Endothelial cell of umbilical vein (primary cell): ENCODE measurements at regions not wholly inside any gene's neighbourhood (a gene's known extent, or its start where the extent isn't known, plus 50 kb on each side); places are given as distances from the start of the nearest gene placed in this dataset.

Source experiments
- BruUV-seq: library from RNA; stranded (reverse); fragments of 400-500 nt; replicated peaks from 2 replicates; lab custom pipeline; 2021; lab: Mats Ljungman, UMichigan
- CTCF ChIA-PET: fragments of 300-600, 350-600 bp; sonication (Branson Sonifier 250); formaldehyde crosslinking; loops from one replicate; lab custom pipeline; 2021; ENCODE audit warnings: antibody characterized with exemption, inconsistent platforms; lab: Charles Lee
- POLR2A ChIA-PET: fragments of 300-600, 350-600 bp; sonication (Branson Sonifier 250); formaldehyde crosslinking; loops from one replicate; lab custom pipeline; 2021; ENCODE audit warnings: antibody characterized with exemption, inconsistent platforms; lab: Charles Lee
- DNase-seq: peaks from one replicate; pipeline ENCODE4 v3.0.0-alpha.2; 2011; ENCODE audit warnings: low read depth, low spot score
- FAIRE-seq: peaks from 2 replicates; lab custom pipeline; 2011; peaks lifted over from hg19 to GRCh38; lab: Jason Lieb, UNC
- H2AFZ ChIP-seq: 2 replicates; pipeline ENCODE4 v1.6.0; 2012; ENCODE audit warnings: low read depth, low read length, control low read depth, inconsistent platforms
- H3K27ac ChIP-seq: 2 replicates; pipeline ENCODE4 v1.5.1; 2011; ENCODE audit warnings: low read depth, mild to moderate bottlenecking, control low read depth, low read length, moderate library complexity; ENCODE audit not compliant: insufficient read depth
- H3K27me3 ChIP-seq, 2 experiments: 2 replicates each; pipeline versions ENCODE4 v1.6.0 to v1.6.1; 2011; ENCODE audit warnings: low read length in 2 of 2, mixed read lengths in 1 of 2; ENCODE audit not compliant: control insufficient read depth in 2 of 2, insufficient read depth in 2 of 2
- H3K36me3 ChIP-seq, 2 experiments: 2 replicates in 1 of 2; 3 replicates in 1 of 2; pipeline ENCODE4 v1.5.1; 2011; ENCODE audit warnings: low read length in 2 of 2, mild to moderate bottlenecking in 1 of 2, moderate library complexity in 1 of 2; ENCODE audit not compliant: control insufficient read depth in 2 of 2, insufficient read depth in 2 of 2; ENCODE audit errors: extremely low read depth in 1 of 2
- H3K4me1 ChIP-seq: 3 replicates; pipeline ENCODE4 v1.5.1; 2011; ENCODE audit warnings: mild to moderate bottlenecking, low read length; ENCODE audit not compliant: control insufficient read depth, insufficient read depth; ENCODE audit errors: extremely low read depth
- H3K4me2 ChIP-seq: 2 replicates; pipeline ENCODE4 v1.6.1; 2011; ENCODE audit warnings: low read length, control low read depth, mixed read lengths; ENCODE audit not compliant: insufficient read depth
- H3K4me3 ChIP-seq, 3 experiments: fragments of 200-600 bp in 1 of 3; sonication (generic), shearing (Covaris generic) in 1 of 3; replicated peaks in 1 of 3; 2 replicates each; pipeline ENCODE4 v1.5.1; 2011 to 2016; ENCODE audit warnings: control low read depth in 3 of 3, low read length in 3 of 3, mild to moderate bottlenecking in 2 of 3, inconsistent platforms in 1 of 3, low read depth in 1 of 3, moderate library complexity in 1 of 3; ENCODE audit not compliant: insufficient read depth in 1 of 3
- H3K79me2 ChIP-seq: 2 replicates; pipeline ENCODE4 v1.6.0; 2012; ENCODE audit warnings: low read length, inconsistent platforms; ENCODE audit not compliant: control insufficient read depth, insufficient read depth
- H3K9ac ChIP-seq: replicated peaks from 2 replicates; pipeline ENCODE3; 2011; ENCODE audit warnings: low read length, control low read depth; ENCODE audit not compliant: insufficient read depth; ENCODE audit errors: extremely low read depth
- H3K9me1 ChIP-seq: replicated peaks from 3 replicates; pipeline ENCODE4 v1.6.0; 2011; ENCODE audit warnings: mild to moderate bottlenecking, low read length; ENCODE audit not compliant: control insufficient read depth, insufficient read depth; ENCODE audit errors: extremely low read depth
- H3K9me3 ChIP-seq: replicated peaks from 2 replicates; pipeline ENCODE4 v1.5.1; 2012; ENCODE audit warnings: low read length, inconsistent platforms; ENCODE audit not compliant: control insufficient read depth, insufficient read depth
- H4K20me1 ChIP-seq: replicated peaks from 2 replicates; pipeline ENCODE3; 2011; ENCODE audit warnings: mild to moderate bottlenecking, low read length; ENCODE audit not compliant: control insufficient read depth, insufficient read depth; ENCODE audit errors: extremely low read depth
- CTCF ChIP-seq, 2 donors: IDR thresholded peaks; 1 replicate in 1 of 2; 2 replicates in 1 of 2; pipeline ENCODE4 v1.5.1; 2011; ENCODE audit warnings: low read length in 2 of 2, mild to moderate bottlenecking in 2 of 2, moderate library complexity in 2 of 2, control low read depth in 1 of 2, inconsistent platforms in 1 of 2, low read depth in 1 of 2; ENCODE audit not compliant: insufficient read depth in 1 of 2; ENCODE audit errors: extremely low read depth in 1 of 2
- EZH2 ChIP-seq: IDR thresholded peaks from 2 replicates; pipeline ENCODE4 v1.6.1; 2012; ENCODE audit warnings: borderline replicate concordance, low read depth, mild to moderate bottlenecking, moderate library complexity, low read length, inconsistent platforms; ENCODE audit not compliant: severe bottlenecking
- FOS ChIP-seq: IDR thresholded peaks from 2 replicates; pipeline ENCODE4 v1.6.1; 2011; ENCODE audit warnings: mild to moderate bottlenecking, low read length, moderate library complexity, borderline replicate concordance; ENCODE audit not compliant: insufficient read depth
- GATA2 ChIP-seq: IDR thresholded peaks from 2 replicates; pipeline ENCODE4 v1.7.0; 2011; ENCODE audit warnings: low read depth, mild to moderate bottlenecking, moderate library complexity, mixed read lengths, low read length; ENCODE audit not compliant: insufficient read length, insufficient read depth
- JUN ChIP-seq: IDR thresholded peaks from 2 replicates; pipeline ENCODE4 v1.6.1; 2011; ENCODE audit warnings: borderline replicate concordance, low read depth; ENCODE audit not compliant: insufficient read length, insufficient read depth
- MAX ChIP-seq: IDR thresholded peaks from 2 replicates; pipeline ENCODE4 v1.6.1; 2011; ENCODE audit not compliant: insufficient read depth, insufficient read length
- MYC ChIP-seq: IDR thresholded peaks from one replicate; pipeline ENCODE4 v1.6.1; 2011; ENCODE audit warnings: mild to moderate bottlenecking, low read depth, low read length
- POLR2A ChIP-seq: IDR thresholded peaks from 2 replicates; pipeline ENCODE4 v1.6.1; 2012; ENCODE audit warnings: low read depth, mild to moderate bottlenecking, control low read depth, low read length
- POLR2AphosphoS5 ChIP-seq: IDR thresholded peaks from 2 replicates; pipeline ENCODE4 v1.6.1; 2012; ENCODE audit warnings: low read depth, mild to moderate bottlenecking, control low read depth, low read length, moderate library complexity; ENCODE audit not compliant: insufficient read depth
- dilution Hi-C: fragments of 300-500 bp; cut with MboI; formaldehyde crosslinking; loops from one replicate; pipeline ENCODE4 v1.15.0; 2019; ENCODE audit warnings: low sequenced_read_pairs; ENCODE audit not compliant: extremely low pct_ligation_motif_present
- intact Hi-C: fragments of 100-400 bp; cut with micrococcal nuclease; formaldehyde crosslinking; loops from one replicate; pipeline ENCODE4 v1.10.0; 2022

GRCh38 chr1:56107275-56107638 is 472.1 kb downstream of the PLPP3 start:
- no peaks in the 10 kb centered on the region for H3K79me2 ChIP-seq
- POLR2A ChIA-PET = no interaction called here
- CTCF ChIA-PET = interaction anchor here (1.3 to 1.5 kb wide), 2 partner anchors 9 to 13 kb away, joined by 3 to 5 read pairs; no protein-coding TSS in a partner anchor
- H3K27ac ChIP-seq = no peak overlapping the region
- H3K9me3 ChIP-seq = no peaks in the 10 kb centered on the region
- FAIRE-seq (no peak), DNase-seq (no peak)
- H3K9me1 ChIP-seq = no peaks in the 10 kb centered on the region
- no peaks in the 10 kb centered on the region for H3K27me3 ChIP-seq
- dilution Hi-C loops (no loop called here), intact Hi-C loops (no loop called here)
- no TSS peak for BruUV-seq
- no peak for TF ChIP-seq POLR2A
- no peak for TF ChIP-seq FOS
- no peak for TF ChIP-seq GATA2
- TF ChIP-seq JUN = no peak
- TF ChIP-seq POLR2AphosphoS5 = no peak
- no peak for TF ChIP-seq MAX
- no peak for TF ChIP-seq EZH2
- TF ChIP-seq CTCF (IDR thresholded peaks at IDR 0.05; ENCODE audit: extremely low read depth in 1 of 2, insufficient read depth in 1 of 2, low read depth in 1 of 2, low read length in 2 of 2) = no peak
- TF ChIP-seq MYC = no peak
- no peak overlapping the region for H3K9ac ChIP-seq
- no peaks in the 10 kb centered on the region for H4K20me1 ChIP-seq
- no peaks in the 10 kb centered on the region for H3K36me3 ChIP-seq
- H3K4me3 ChIP-seq = no peak overlapping the region
- H3K4me2 ChIP-seq = no peak overlapping the region
- H3K4me1 ChIP-seq = no peaks in the 10 kb centered on the region
- no peak overlapping the region for H2AFZ ChIP-seq
